ENCODE measurements at regions not wholly inside any gene's neighbourhood (a gene's known extent, or its start where the extent isn't known, plus 50 kb on each side); places are given as distances from the start of the nearest gene placed in this dataset.

DNA sequence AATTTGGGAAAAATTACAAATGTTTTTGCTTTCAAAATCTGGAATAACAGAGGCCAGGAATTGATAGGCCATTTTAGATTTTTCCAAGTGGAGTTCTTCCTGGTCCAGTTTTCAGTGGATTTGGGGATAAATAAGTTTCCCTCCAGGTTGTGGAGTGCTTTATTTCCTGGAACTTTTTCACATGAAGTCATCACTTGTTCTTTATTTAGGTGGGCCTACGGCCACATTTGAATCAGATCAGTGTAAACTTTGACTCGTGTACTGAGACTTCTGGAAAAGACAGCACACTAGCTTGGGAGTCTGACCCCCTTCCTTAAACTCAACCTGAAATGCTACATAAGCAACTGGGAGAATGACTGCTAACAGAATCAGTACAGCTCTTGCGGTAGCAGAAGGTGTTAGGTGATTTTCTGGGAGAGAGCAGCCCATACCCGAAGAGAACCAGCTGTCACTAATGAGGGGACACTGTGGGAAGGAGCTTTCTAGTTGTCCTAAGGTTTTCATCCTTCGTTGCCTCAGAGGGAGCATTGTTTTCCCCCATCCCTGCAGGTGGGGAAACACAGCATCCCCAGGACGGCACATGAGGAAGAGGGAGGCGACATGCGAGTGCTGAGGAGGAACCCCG is 235.2 kb upstream of the FAT1 start:
- TF ChIP-seq CTCF (IDR thresholded peaks at IDR 0.05) (no peak), EZH2 (IDR thresholded peaks at IDR 0.05; ENCODE audit: borderline replicate concordance, insufficient read depth, low read depth, low read length, poor library complexity, severe bottlenecking) (no peak)

All from B cell (primary cell).